H1 (cell line): ENCODE measurements at regions not wholly inside any gene's neighbourhood (a gene's known extent, or its start where the extent isn't known, plus 50 kb on each side); places are given as distances from the start of the nearest gene placed in this dataset.

Source experiments
- CTCF ChIA-PET: fragments of 300-600 bp; sonication (Branson Sonifier 250); formaldehyde crosslinking; loops from one replicate; lab custom pipeline; 2021; ENCODE audit not compliant: partially characterized antibody; lab: Charles Lee
- POLR2A ChIA-PET: fragments of 300-600 bp; sonication (Branson Sonifier 250); formaldehyde crosslinking; loops from one replicate; lab custom pipeline; 2021; ENCODE audit warnings: inconsistent platforms; ENCODE audit not compliant: partially characterized antibody; lab: Charles Lee
- DNase-seq, 2 experiments: peaks; one replicate each; pipeline versions ENCODE4 v3.0.0 to v3.0.0-alpha.2; 2010 to 2022; ENCODE audit warnings: low spot score in 2 of 2, low read depth in 1 of 2, mixed read lengths in 1 of 2
- FAIRE-seq: peaks from 2 replicates; lab custom pipeline; 2011; peaks lifted over from hg19 to GRCh38; lab: Jason Lieb, UNC
- H2AFZ ChIP-seq: 2 replicates; pipeline ENCODE4 v1.8.1; 2012; ENCODE audit warnings: low read length, inconsistent platforms
- H2AK5ac ChIP-seq: 2 replicates; pipeline ENCODE4 v1.6.1; 2013; ENCODE audit warnings: low read depth, low read length
- H2BK120ac ChIP-seq: replicated peaks from 2 replicates; pipeline ENCODE3; 2013; ENCODE audit warnings: low read depth, low read length, inconsistent platforms
- H2BK12ac ChIP-seq: 2 replicates; pipeline ENCODE4 v1.6.1; 2013; ENCODE audit warnings: low read depth, low read length
- H2BK15ac ChIP-seq: 2 replicates; pipeline ENCODE4 v1.6.1; 2013; ENCODE audit warnings: low read length
- H2BK20ac ChIP-seq: 2 replicates; pipeline ENCODE4 v1.6.1; 2013; ENCODE audit warnings: low read length
- H2BK5ac ChIP-seq: 2 replicates; pipeline ENCODE4 v1.6.1; 2013; ENCODE audit warnings: low read depth, low read length
- H3K14ac ChIP-seq: 2 replicates; pipeline ENCODE4 v1.6.1; 2013; ENCODE audit warnings: inconsistent platforms; ENCODE audit not compliant: insufficient read length
- H3K18ac ChIP-seq: 2 replicates; pipeline ENCODE4 v1.6.1; 2013; ENCODE audit warnings: low read length; ENCODE audit errors: extremely low read depth
- H3K23ac ChIP-seq: 2 replicates; pipeline ENCODE4 v1.6.1; 2013; ENCODE audit warnings: inconsistent platforms; ENCODE audit not compliant: insufficient read length
- H3K23me2 ChIP-seq: 2 replicates; pipeline ENCODE4 v1.6.1; 2013; ENCODE audit warnings: low read depth, low read length
- H3K27ac ChIP-seq: 2 replicates; pipeline ENCODE4 v1.6.1; 2011; ENCODE audit warnings: low read depth, low read length, inconsistent platforms
- H3K27me3 ChIP-seq, 4 experiments: replicated peaks in 1 of 4; 1 replicate in 1 of 4; 2 replicates in 3 of 4; pipeline versions ENCODE4 v1.6.1 to v1.8.1; 2011 to 2013; ENCODE audit warnings: low read length in 3 of 4, mild to moderate bottlenecking in 3 of 4, inconsistent platforms in 2 of 4, mixed read lengths in 2 of 4, moderate library complexity in 1 of 4; ENCODE audit not compliant: control insufficient read depth in 3 of 4, insufficient read depth in 3 of 4; ENCODE audit errors: extremely low read depth in 1 of 4
- H3K36me3 ChIP-seq, 4 experiments: 2 replicates each; pipeline versions ENCODE4 v1.6.1 to v1.8.1; 2011 to 2013; ENCODE audit warnings: mild to moderate bottlenecking in 4 of 4, low read length in 3 of 4, moderate library complexity in 2 of 4, control low read depth in 1 of 4, inconsistent platforms in 1 of 4; ENCODE audit not compliant: insufficient read depth in 4 of 4, control insufficient read depth in 2 of 4
- H3K4ac ChIP-seq: replicated peaks from 2 replicates; pipeline ENCODE3; 2013; ENCODE audit warnings: low read length, low read depth, mixed read lengths, inconsistent platforms; ENCODE audit not compliant: insufficient read length
- H3K4me1 ChIP-seq, 4 experiments: replicated peaks in 1 of 4; 1 replicate in 1 of 4; 2 replicates in 3 of 4; pipeline versions ENCODE4 v1.6.1 to v1.8.1; 2011 to 2013; ENCODE audit warnings: low read length in 3 of 4, inconsistent platforms in 2 of 4, mixed read lengths in 1 of 4; ENCODE audit not compliant: insufficient read depth in 4 of 4, control insufficient read depth in 3 of 4
- H3K4me2 ChIP-seq, 2 experiments: 2 replicates each; pipeline versions ENCODE4 v1.6.1 to v1.8.1; 2011 to 2013; ENCODE audit warnings: low read depth in 2 of 2, low read length in 2 of 2, control low read depth in 1 of 2, inconsistent platforms in 1 of 2, mild to moderate bottlenecking in 1 of 2; ENCODE audit not compliant: insufficient read depth in 1 of 2
- H3K4me3 ChIP-seq, 4 experiments: fragments of 200-600, 300-600 bp in 1 of 4; sonication (generic), shearing (Covaris generic), sonication (Bioruptor Twin) in 1 of 4; 2 replicates each; pipeline versions ENCODE4 v1.5.1 to v1.8.1; 2011 to 2016; ENCODE audit warnings: low read length in 4 of 4, low read depth in 3 of 4, control low read depth in 2 of 4, inconsistent platforms in 2 of 4, mild to moderate bottlenecking in 2 of 4, mixed read lengths in 1 of 4, moderate library complexity in 1 of 4; ENCODE audit not compliant: insufficient read depth in 2 of 4; ENCODE audit errors: extremely low read depth in 1 of 4
- H3K56ac ChIP-seq: replicated peaks from 2 replicates; pipeline ENCODE3; 2013; ENCODE audit warnings: low read depth, mild to moderate bottlenecking, mixed read lengths, low read length, inconsistent platforms; ENCODE audit not compliant: insufficient read length
- H3K79me1 ChIP-seq: 2 replicates; pipeline ENCODE4 v1.6.1; 2013; ENCODE audit warnings: low read depth, low read length, control low read depth
- H3K79me2 ChIP-seq, 2 experiments: 2 replicates each; pipeline versions ENCODE4 v1.6.1 to v1.8.1; 2012 to 2013; ENCODE audit warnings: low read length in 2 of 2, mild to moderate bottlenecking in 2 of 2, inconsistent platforms in 1 of 2; ENCODE audit not compliant: insufficient read depth in 2 of 2, control insufficient read depth in 1 of 2
- H3K9ac ChIP-seq, 4 experiments: replicated peaks in 1 of 4; 1 replicate in 1 of 4; 2 replicates in 3 of 4; pipeline versions ENCODE4 v1.6.1 to v1.8.1; 2011 to 2013; ENCODE audit warnings: low read depth in 3 of 4, low read length in 3 of 4, control low read depth in 2 of 4, mild to moderate bottlenecking in 2 of 4, moderate library complexity in 2 of 4, inconsistent platforms in 1 of 4; ENCODE audit errors: extremely low read depth in 1 of 4
- H3K9me3 ChIP-seq, 2 experiments: 2 replicates each; pipeline versions ENCODE4 v1.6.1 to v1.8.1; 2012 to 2013; ENCODE audit warnings: mild to moderate bottlenecking in 2 of 2, moderate library complexity in 2 of 2, control low read depth in 1 of 2, inconsistent platforms in 1 of 2, low read depth in 1 of 2, low read length in 1 of 2, mixed read lengths in 1 of 2; ENCODE audit not compliant: insufficient read depth in 2 of 2
- H4K20me1 ChIP-seq, 2 experiments: replicated peaks in 1 of 2; 2 replicates each; pipeline versions ENCODE3 to v1.8.1; 2011 to 2013; ENCODE audit warnings: inconsistent platforms in 2 of 2, low read length in 2 of 2, mild to moderate bottlenecking in 1 of 2; ENCODE audit not compliant: insufficient read depth in 2 of 2, control insufficient read depth in 1 of 2
- H4K5ac ChIP-seq: 2 replicates; pipeline ENCODE4 v1.6.1; 2013; ENCODE audit warnings: low read length, low read depth, mixed read lengths, inconsistent platforms; ENCODE audit not compliant: insufficient read length
- H4K8ac ChIP-seq: 2 replicates; pipeline ENCODE4 v1.8.0; 2013; ENCODE audit warnings: mild to moderate bottlenecking, moderate library complexity, low read length, inconsistent platforms; ENCODE audit not compliant: insufficient read depth; ENCODE audit errors: extremely low read depth
- H4K91ac ChIP-seq: replicated peaks from 2 replicates; pipeline ENCODE3; 2013; ENCODE audit warnings: low read length, mixed read lengths, inconsistent platforms; ENCODE audit not compliant: insufficient read length
- CHD1 ChIP-seq: IDR thresholded peaks from 2 replicates; pipeline ENCODE4 v1.6.1; 2012; ENCODE audit warnings: low read depth, low read length, improper control_type of control experiment
- RAD21 ChIP-seq, 2 experiments: IDR thresholded peaks in 1 of 2; conservative IDR thresholded peaks in 1 of 2; 2 replicates each; pipeline ENCODE4 v1.6.1; 2011; ENCODE audit warnings: low read depth in 2 of 2, low read length in 2 of 2, improper control_type of control experiment in 1 of 2, inconsistent platforms in 1 of 2, mild to moderate bottlenecking in 1 of 2, moderate library complexity in 1 of 2
- SAP30 ChIP-seq: fragments of 300-600 bp; sonication (generic); IDR thresholded peaks from 2 replicates; pipeline ENCODE4 v1.7.1; 2012; ENCODE audit warnings: low read length, moderate library complexity, mild to moderate bottlenecking, inconsistent platforms; ENCODE audit not compliant: insufficient read depth, insufficient replicate concordance
- SIN3A ChIP-seq, 2 experiments: IDR thresholded peaks in 1 of 2; conservative IDR thresholded peaks in 1 of 2; 2 replicates each; pipeline ENCODE4 v1.6.1; 2011 to 2012; ENCODE audit warnings: low read length in 2 of 2, improper control_type of control experiment in 1 of 2, low read depth in 1 of 2, mild to moderate bottlenecking in 1 of 2
- SP1 ChIP-seq: IDR thresholded peaks from 2 replicates; pipeline ENCODE4 v1.6.1; 2011; ENCODE audit warnings: low read depth, low read length
- WGBS, 2 experiments: shearing (Covaris generic) in 1 of 2; methylation state at CpG; one replicate each; pipeline versions ENCODE4 v1.1.6 to v1.1.7; 2013 to 2015; ENCODE audit warnings: low lambda C conversion rate in 2 of 2, mixed read lengths in 2 of 2, inconsistent platforms in 1 of 2, low coverage in 1 of 2, missing lambda C conversion rate in 1 of 2; ENCODE audit not compliant: insufficient replicate concordance in 2 of 2, insufficient coverage in 1 of 2, insufficient read length in 1 of 2; ENCODE audit errors: extremely low coverage in 1 of 2, missing lambda C conversion rate in 1 of 2; 5-methylcytosine and 5-hydroxymethylcytosine counted together
- TF ChIP-seq, protein P1 (sequence below), 3 experiments: IDR thresholded peaks; 1 replicate in 2 of 3; 2 replicates in 1 of 3; pipeline versions ENCODE4 v1.5.1 to v1.6.1; 2011; ENCODE audit warnings: low read length in 3 of 3, mild to moderate bottlenecking in 3 of 3, inconsistent platforms in 2 of 3, low read depth in 1 of 3, moderate library complexity in 1 of 3; ENCODE audit not compliant: insufficient read depth in 1 of 3; ENCODE audit errors: control extremely low read depth in 1 of 3

DNA sequence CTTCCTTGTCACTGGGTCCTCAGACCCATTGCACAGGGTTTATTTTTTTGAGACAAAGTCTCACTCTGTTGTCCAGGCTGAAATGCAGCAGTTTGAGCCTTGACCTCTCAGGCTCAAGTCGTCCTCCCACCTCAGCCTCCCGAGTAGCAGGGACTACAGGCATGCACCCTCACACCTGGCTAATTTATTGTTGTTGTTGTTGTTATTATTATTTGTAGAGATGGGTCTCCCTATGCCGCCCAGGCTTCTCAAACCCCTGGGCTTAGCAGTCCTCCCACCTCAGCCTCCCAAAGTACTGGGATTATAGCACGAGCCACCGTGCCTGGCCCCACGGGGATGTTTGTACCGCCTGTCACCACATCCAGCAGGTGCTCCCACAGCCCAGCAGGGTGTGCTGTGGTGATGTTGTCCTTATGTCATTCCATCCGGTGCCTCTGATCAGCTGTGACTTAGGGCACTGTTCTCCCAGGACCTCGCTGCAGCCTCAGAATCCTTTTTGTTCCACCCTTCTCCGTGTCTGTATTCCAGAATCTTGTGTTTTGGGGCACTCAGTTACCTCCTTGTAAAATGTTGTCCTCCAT lies 182.3 kb downstream of the INO80D start:
- no peak for DNase-seq
- Histone ChIP-seq H3K79me1 (no peaks in the 10 kb centered on the region), H2AFZ (no peak overlapping the region), H3K23me2 (no peaks in the 10 kb centered on the region), H4K8ac (no peak overlapping the region), H3K18ac (no peak overlapping the region), H3K4me3 (no peak overlapping the region), H2AK5ac (no peak overlapping the region), H2BK5ac (no peak overlapping the region), H2BK120ac (no peak overlapping the region), H3K79me2 (no peaks in the 10 kb centered on the region), H3K23ac (no peak overlapping the region), H3K27ac (no peak overlapping the region), H3K56ac (no peak overlapping the region), H3K27me3 (no peaks in the 10 kb centered on the region), H2BK20ac (no peak overlapping the region), H4K91ac (no peak overlapping the region), H3K4me2 (no peak overlapping the region), H3K36me3 (no peaks in the 10 kb centered on the region), H3K9ac (no peak overlapping the region), H2BK12ac (no peak overlapping the region), H4K20me1 (no peaks in the 10 kb centered on the region), H3K14ac (no peak overlapping the region), H3K4ac (no peak overlapping the region), H2BK15ac (no peak overlapping the region), H3K9me3 (no peaks in the 10 kb centered on the region), H4K5ac (no peak overlapping the region), H3K4me1 (no peaks in the 10 kb centered on the region)
- ChIA-PET CTCF (interaction anchor here (0.6 to 8.2 kb wide), 18 partner anchors 11 to 1584 kb away, joined by 3 to 83 read pairs (median 4); no protein-coding TSS in a partner anchor), POLR2A (interaction anchor here (0.5 kb wide), 1 partner anchor 289 kb away, joined by 4 read pairs; no protein-coding TSS in a partner anchor)
- 73% methylated on average over 10 of the region's 10 CpGs; no CpG with 5 or more reads in 1 of the 2 experiments for WGBS, 2 experiments
- FAIRE-seq, result peak; percentile 72
- TF ChIP-seq, protein P1, sequence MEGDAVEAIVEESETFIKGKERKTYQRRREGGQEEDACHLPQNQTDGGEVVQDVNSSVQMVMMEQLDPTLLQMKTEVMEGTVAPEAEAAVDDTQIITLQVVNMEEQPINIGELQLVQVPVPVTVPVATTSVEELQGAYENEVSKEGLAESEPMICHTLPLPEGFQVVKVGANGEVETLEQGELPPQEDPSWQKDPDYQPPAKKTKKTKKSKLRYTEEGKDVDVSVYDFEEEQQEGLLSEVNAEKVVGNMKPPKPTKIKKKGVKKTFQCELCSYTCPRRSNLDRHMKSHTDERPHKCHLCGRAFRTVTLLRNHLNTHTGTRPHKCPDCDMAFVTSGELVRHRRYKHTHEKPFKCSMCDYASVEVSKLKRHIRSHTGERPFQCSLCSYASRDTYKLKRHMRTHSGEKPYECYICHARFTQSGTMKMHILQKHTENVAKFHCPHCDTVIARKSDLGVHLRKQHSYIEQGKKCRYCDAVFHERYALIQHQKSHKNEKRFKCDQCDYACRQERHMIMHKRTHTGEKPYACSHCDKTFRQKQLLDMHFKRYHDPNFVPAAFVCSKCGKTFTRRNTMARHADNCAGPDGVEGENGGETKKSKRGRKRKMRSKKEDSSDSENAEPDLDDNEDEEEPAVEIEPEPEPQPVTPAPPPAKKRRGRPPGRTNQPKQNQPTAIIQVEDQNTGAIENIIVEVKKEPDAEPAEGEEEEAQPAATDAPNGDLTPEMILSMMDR (IDR thresholded peaks at IDR 0.05; ENCODE audit: control extremely low read depth in 1 of 3, insufficient read depth in 1 of 3, low read depth in 1 of 3, low read length in 3 of 3), result peak; percentile 69 to 83 (median 70)
- TF ChIP-seq CHD1, result no peak
- TF ChIP-seq SP1, result no peak
- TF ChIP-seq RAD21 (IDR thresholded peaks at IDR 0.05 in 1 of 2, conservative IDR thresholded peaks at IDR 0.05 in 1 of 2; ENCODE audit: low read depth in 2 of 2, low read length in 2 of 2), result peak; percentile 58 to 66
- TF ChIP-seq SIN3A (conservative IDR thresholded peaks at IDR 0.05 in 1 of 2, IDR thresholded peaks at IDR 0.05 in 1 of 2; ENCODE audit: low read depth in 1 of 2, low read length in 2 of 2), result peak; percentile 74 to 87; a peak in 2 of 4 replicates
- TF ChIP-seq SAP30, result no peak
